ENCODE measurements at regions not wholly inside any gene's neighbourhood (a gene's known extent, or its start where the extent isn't known, plus 50 kb on each side); places are given as distances from the start of the nearest gene placed in this dataset.
A peak's percentile ranks its signal among the peaks of the same experiment; 100 is the strongest.
"Not testable (repeated sequence)": the region's sequence is repeated elsewhere in the genome, so short reads cannot be mapped to it uniquely, and the experiment has no call there.

- H4K20me1 ChIP-seq (ENCODE audit: insufficient read depth, low read length); H3K36me3 ChIP-seq (ENCODE audit: insufficient read depth, low read length); H3K9me3 ChIP-seq (ENCODE audit: low read depth, low read length); H3K4me3 ChIP-seq (ENCODE audit: insufficient read depth, low read length); H3K79me2 ChIP-seq (ENCODE audit: insufficient read depth, low read length); H3K4me2 ChIP-seq (ENCODE audit: insufficient read depth, low read length); H3K27ac ChIP-seq (ENCODE audit: low read depth, low read length); H2AFZ ChIP-seq (ENCODE audit: low read length); H3K27me3 ChIP-seq (ENCODE audit: insufficient read depth, low read length); DNase-seq (ENCODE audit: insufficient read length, low spot score, missing footprints); H3K4me1 ChIP-seq (ENCODE audit: insufficient read depth, low read length): not testable (repeated sequence)
Observed at GRCh38 chrX:132302687-132303086, 83.4 kb upstream of the RAP2C start.

DNA sequence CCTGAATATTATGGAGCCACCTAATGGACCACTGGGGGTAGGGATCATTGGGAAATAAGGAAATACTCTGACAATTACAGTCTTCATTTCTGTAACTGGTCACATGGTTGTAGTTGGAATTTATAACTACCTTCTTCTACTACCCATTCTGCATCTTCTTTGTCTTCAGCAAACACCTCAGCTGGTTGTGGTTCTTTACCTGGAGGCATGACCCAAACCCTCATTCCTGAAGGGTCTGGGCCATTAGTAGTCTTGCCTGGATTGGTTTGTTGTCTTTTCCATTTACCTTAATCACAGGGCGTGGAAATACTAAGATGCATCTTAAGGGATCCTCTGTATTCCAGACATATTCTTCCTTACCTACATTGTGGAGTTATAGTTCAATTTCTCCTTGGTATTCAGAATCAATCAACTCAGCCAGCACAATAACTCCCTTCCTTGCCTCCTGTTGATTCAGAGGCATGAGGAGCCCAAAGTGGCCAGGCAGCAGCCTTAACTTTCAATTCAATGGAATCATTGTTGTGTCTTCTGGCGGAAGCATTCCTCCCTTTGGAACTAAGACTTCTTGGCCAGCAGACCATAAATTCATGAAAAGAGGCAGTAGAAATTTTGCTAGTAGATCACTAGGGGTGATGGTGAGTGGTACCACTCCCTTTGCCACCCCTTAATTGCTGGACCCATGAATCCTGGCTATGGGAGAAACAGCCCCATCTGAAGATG, 75.7 kb upstream of the RAP2C start:
- TF ChIP-seq, protein P1, sequence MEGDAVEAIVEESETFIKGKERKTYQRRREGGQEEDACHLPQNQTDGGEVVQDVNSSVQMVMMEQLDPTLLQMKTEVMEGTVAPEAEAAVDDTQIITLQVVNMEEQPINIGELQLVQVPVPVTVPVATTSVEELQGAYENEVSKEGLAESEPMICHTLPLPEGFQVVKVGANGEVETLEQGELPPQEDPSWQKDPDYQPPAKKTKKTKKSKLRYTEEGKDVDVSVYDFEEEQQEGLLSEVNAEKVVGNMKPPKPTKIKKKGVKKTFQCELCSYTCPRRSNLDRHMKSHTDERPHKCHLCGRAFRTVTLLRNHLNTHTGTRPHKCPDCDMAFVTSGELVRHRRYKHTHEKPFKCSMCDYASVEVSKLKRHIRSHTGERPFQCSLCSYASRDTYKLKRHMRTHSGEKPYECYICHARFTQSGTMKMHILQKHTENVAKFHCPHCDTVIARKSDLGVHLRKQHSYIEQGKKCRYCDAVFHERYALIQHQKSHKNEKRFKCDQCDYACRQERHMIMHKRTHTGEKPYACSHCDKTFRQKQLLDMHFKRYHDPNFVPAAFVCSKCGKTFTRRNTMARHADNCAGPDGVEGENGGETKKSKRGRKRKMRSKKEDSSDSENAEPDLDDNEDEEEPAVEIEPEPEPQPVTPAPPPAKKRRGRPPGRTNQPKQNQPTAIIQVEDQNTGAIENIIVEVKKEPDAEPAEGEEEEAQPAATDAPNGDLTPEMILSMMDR (IDR thresholded peaks at IDR 0.05; ENCODE audit: extremely low read depth, low read depth, low read length): no peak
- Histone ChIP-seq H3K4me1 (ENCODE audit: insufficient read depth, low read length) (no peaks in the 10 kb centered on the region), H3K9me3 (ENCODE audit: low read depth, low read length) (no peaks in the 10 kb centered on the region), H3K36me3 (ENCODE audit: insufficient read depth, low read length) (no peaks in the 10 kb centered on the region), H3K79me2 (ENCODE audit: insufficient read depth, low read length) (no peaks in the 10 kb centered on the region), H2AFZ (ENCODE audit: low read length) (no peak overlapping the region), H3K4me2 (ENCODE audit: insufficient read depth, low read length) (no peak overlapping the region), H4K20me1 (ENCODE audit: insufficient read depth, low read length) (no peaks in the 10 kb centered on the region), H3K4me3 (ENCODE audit: insufficient read depth, low read length) (no peak overlapping the region), H3K27ac (ENCODE audit: low read depth, low read length) (no peak overlapping the region), H3K27me3 (ENCODE audit: insufficient read depth, low read length) (no peaks in the 10 kb centered on the region)
- DNase-seq (ENCODE audit: insufficient read length, low spot score, missing footprints): no peak

DNA sequence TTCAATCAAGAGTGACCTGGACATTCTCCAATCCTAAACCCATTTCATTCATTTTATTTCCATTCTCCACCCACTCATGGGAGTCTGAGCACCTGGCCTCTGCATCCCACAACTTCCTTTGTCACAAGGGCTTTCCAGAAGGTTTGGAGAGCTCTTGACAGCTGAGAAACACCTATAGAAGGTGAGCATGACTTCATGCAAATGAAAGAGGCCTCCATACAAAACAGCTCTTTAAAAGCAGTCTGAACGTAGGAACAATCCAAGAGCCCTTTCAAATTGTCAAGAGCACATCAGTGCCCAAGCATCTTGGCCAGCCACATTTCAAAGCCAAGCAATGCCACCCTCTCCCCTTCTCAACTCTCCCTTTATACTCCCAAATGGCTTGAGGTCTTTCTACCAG, 74.9 kb upstream of the RAP2C start:
- H4K20me1 ChIP-seq (ENCODE audit: insufficient read depth, low read length): no peaks in the 10 kb centered on the region
- H3K79me2 ChIP-seq (ENCODE audit: insufficient read depth, low read length): no peaks in the 10 kb centered on the region
- no peaks in the 10 kb centered on the region for H3K36me3 ChIP-seq (ENCODE audit: insufficient read depth, low read length)
- no peak for DNase-seq (ENCODE audit: insufficient read length, low spot score, missing footprints)
- no peak overlapping the region for H3K4me2 ChIP-seq (ENCODE audit: insufficient read depth, low read length)
- H2AFZ ChIP-seq (ENCODE audit: low read length): no peak overlapping the region
- H3K27me3 ChIP-seq (ENCODE audit: insufficient read depth, low read length): no peaks in the 10 kb centered on the region
- H3K9me3 ChIP-seq (ENCODE audit: low read depth, low read length): no peaks in the 10 kb centered on the region
- no peak overlapping the region for H3K4me3 ChIP-seq (ENCODE audit: insufficient read depth, low read length)
- no peaks in the 10 kb centered on the region for H3K4me1 ChIP-seq (ENCODE audit: insufficient read depth, low read length)
- TF ChIP-seq, protein P1 (IDR thresholded peaks at IDR 0.05; ENCODE audit: extremely low read depth, low read depth, low read length): no peak
- H3K27ac ChIP-seq (ENCODE audit: low read depth, low read length): no peak overlapping the region

- Histone ChIP-seq H3K4me1 (ENCODE audit: insufficient read depth, low read length) (no peaks in the 10 kb centered on the region), H3K79me2 (ENCODE audit: insufficient read depth, low read length) (no peaks in the 10 kb centered on the region), H3K9me3 (ENCODE audit: low read depth, low read length) (no peaks in the 10 kb centered on the region), H3K36me3 (ENCODE audit: insufficient read depth, low read length) (no peaks in the 10 kb centered on the region), H3K27ac (ENCODE audit: low read depth, low read length) (no peak overlapping the region), H4K20me1 (ENCODE audit: insufficient read depth, low read length) (no peaks in the 10 kb centered on the region), H3K4me2 (ENCODE audit: insufficient read depth, low read length) (peak overlapping the region; percentile 7), H3K27me3 (ENCODE audit: insufficient read depth, low read length) (no peaks in the 10 kb centered on the region), H3K4me3 (ENCODE audit: insufficient read depth, low read length) (no peak overlapping the region), H2AFZ (ENCODE audit: low read length) (no peak overlapping the region)
- DNase-seq (ENCODE audit: insufficient read length, low spot score, missing footprints): peak; percentile 82
- TF ChIP-seq, protein P1 (IDR thresholded peaks at IDR 0.05; ENCODE audit: extremely low read depth, low read depth, low read length): peak; percentile 72
Observed at GRCh38 chrX:132292793-132293192, 73.5 kb upstream of the RAP2C start.
